Nephron (organoid): ENCODE measurements at regions not wholly inside any gene's neighbourhood (a gene's known extent, or its start where the extent isn't known, plus 50 kb on each side); places are given as distances from the start of the nearest gene placed in this dataset.

Experiments
- H3K27ac Mint-ChIP-seq, 3 experiments: 2 replicates each; pipeline ENCODE4 v1.8.0; 2020; ENCODE audit warnings: mixed read lengths in 3 of 3, mild to moderate bottlenecking in 2 of 3, moderate library complexity in 1 of 3
- H3K27me3 Mint-ChIP-seq: 2 replicates; pipeline ENCODE4 v1.8.0; 2021; ENCODE audit warnings: low read depth, mild to moderate bottlenecking, moderate library complexity, mixed read lengths
- H3K36me3 Mint-ChIP-seq: 2 replicates; pipeline ENCODE4 v1.8.0; 2020; ENCODE audit warnings: low read depth, mixed read lengths
- H3K4me1 Mint-ChIP-seq: 2 replicates; pipeline ENCODE4 v1.8.0; 2020; ENCODE audit warnings: mixed read lengths
- H3K4me3 Mint-ChIP-seq, 3 experiments: 2 replicates each; pipeline ENCODE4 v1.8.0; 2020; ENCODE audit warnings: mild to moderate bottlenecking in 3 of 3, mixed read lengths in 3 of 3, moderate library complexity in 2 of 3
- H3K9me3 Mint-ChIP-seq: 2 replicates; pipeline ENCODE4 v1.8.0; 2020; ENCODE audit warnings: mixed read lengths
- TF ChIP-seq, protein P1 (sequence below), 3 experiments: fragments of 200-600 bp; sonication (generic); IDR thresholded peaks; one replicate each; pipeline ENCODE4 v1.5.0; 2021; ENCODE audit warnings: antibody characterized with exemption in 3 of 3; ENCODE audit not compliant: unreplicated experiment in 3 of 3

DNA sequence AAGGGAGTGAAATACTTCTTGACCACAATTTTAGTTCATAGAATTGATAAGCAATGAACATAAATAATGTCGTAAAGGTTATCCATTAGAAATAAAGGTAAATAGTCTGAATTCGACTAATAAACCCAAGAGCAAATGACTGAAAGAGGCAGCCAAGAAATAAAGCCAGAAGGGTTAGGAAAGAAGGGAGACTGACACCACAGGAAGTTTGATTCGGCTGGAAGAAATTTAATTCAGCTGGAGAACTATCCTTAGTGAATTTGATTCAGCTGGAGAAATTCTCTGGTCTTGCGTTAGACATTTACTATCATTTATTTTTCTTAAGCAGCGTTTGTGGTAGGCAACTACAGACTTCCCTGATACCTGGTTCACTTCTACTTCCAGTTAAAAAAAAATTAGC, 429.6 kb downstream of the PID1 start:
- TF ChIP-seq, protein P1, sequence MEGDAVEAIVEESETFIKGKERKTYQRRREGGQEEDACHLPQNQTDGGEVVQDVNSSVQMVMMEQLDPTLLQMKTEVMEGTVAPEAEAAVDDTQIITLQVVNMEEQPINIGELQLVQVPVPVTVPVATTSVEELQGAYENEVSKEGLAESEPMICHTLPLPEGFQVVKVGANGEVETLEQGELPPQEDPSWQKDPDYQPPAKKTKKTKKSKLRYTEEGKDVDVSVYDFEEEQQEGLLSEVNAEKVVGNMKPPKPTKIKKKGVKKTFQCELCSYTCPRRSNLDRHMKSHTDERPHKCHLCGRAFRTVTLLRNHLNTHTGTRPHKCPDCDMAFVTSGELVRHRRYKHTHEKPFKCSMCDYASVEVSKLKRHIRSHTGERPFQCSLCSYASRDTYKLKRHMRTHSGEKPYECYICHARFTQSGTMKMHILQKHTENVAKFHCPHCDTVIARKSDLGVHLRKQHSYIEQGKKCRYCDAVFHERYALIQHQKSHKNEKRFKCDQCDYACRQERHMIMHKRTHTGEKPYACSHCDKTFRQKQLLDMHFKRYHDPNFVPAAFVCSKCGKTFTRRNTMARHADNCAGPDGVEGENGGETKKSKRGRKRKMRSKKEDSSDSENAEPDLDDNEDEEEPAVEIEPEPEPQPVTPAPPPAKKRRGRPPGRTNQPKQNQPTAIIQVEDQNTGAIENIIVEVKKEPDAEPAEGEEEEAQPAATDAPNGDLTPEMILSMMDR (IDR thresholded peaks at IDR 0.05; ENCODE audit: unreplicated experiment in 3 of 3) = no peak
- Mint-ChIP-seq H3K9me3 (no peaks in the 10 kb centered on the region), H3K27me3 (peaks cover 4% of the 10 kb centered on the region), H3K27ac (peak overlapping the region in 1 of 3 experiments; percentile 53), H3K4me1 (peaks cover 27% of the 10 kb centered on the region), H3K36me3 (no peaks in the 10 kb centered on the region), H3K4me3 (no peak overlapping the region)

DNA sequence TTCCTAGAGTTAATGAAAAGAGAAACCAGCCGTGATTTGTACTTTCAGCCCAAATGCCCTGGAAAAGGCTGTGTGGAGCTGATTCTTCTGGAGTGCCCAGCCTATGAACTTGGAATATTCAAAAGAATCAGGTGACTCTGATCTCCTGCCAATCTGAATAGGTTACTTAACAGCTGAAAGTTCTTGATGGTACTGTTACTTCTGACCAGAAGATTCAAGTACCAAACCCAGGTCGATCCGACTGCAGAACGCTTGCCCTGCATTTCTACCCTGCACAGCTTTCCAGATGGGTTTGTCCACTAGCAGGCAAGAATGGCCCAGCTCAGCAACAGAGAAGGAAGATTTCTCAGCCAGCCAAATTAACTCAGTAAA, 430.4 kb downstream of the PID1 start:
- TF ChIP-seq, protein P1 (IDR thresholded peaks at IDR 0.05; ENCODE audit: unreplicated experiment in 3 of 3) = no peak
- Mint-ChIP-seq H3K36me3 (no peaks in the 10 kb centered on the region), H3K9me3 (no peaks in the 10 kb centered on the region), H3K4me1 (peaks cover 27% of the 10 kb centered on the region), H3K27me3 (peaks cover 4% of the 10 kb centered on the region), H3K27ac (no peak overlapping the region), H3K4me3 (no peak overlapping the region)

DNA sequence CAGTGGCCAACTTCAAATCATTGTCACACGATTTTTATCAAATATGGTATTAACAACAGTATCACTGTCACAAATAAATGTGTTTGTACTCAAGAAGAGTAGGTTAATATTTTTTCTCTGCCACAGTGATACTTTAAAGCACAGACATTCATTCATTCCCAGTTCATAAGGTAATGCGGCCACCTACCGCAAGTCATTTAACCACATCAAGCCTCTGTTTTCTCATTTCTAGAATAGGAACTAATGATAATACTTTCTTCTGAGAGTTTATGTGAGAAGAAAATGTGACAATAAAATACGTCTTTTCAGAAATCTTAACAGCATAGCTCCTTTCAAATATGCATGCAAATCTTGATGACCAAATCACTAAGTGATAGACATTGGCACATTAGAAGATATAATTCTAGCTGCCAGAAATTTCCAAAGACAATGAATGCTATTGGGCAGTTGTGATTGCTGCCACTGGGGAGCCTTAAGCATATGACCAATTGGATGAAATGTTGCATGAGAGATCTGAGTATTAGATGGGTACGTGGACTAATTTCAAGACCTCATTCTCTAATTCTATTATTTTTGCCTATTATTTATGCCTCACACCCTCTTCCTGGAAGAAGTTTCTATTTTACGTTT, 430.9 kb downstream of the PID1 start:
- Mint-ChIP-seq H3K4me3 (no peak overlapping the region), H3K27me3 (peaks cover 4% of the 10 kb centered on the region), H3K9me3 (no peaks in the 10 kb centered on the region), H3K4me1 (peaks cover 23% of the 10 kb centered on the region), H3K36me3 (no peaks in the 10 kb centered on the region), H3K27ac (no peak overlapping the region)
- TF ChIP-seq, protein P1 (IDR thresholded peaks at IDR 0.05; ENCODE audit: unreplicated experiment in 3 of 3) = no peak

DNA sequence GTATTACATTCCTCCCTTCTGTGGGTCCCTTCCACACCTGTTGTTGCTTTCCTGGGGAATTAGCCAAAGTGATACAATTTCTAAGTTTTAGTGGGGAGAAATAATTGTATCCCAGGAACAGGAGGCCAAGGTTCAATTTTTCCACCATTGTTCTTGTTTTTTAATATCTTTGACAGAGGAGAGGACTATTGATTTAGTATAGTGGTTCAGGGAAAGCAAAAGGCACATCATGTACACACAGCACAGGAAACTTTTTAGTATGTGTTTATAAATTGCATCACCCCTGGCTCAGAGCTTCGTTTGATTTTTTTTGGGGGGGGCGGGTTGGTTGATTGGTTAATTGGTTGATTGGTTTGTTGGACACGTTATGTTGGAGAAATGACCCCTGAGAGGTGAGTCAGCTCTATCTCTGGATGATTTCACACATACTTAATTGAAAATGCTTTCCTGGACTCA, 431.6 kb downstream of the PID1 start:
- Mint-ChIP-seq H3K36me3 (no peaks in the 10 kb centered on the region), H3K27me3 (peaks cover 4% of the 10 kb centered on the region), H3K27ac (no peak overlapping the region), H3K9me3 (no peaks in the 10 kb centered on the region), H3K4me3 (no peak overlapping the region), H3K4me1 (peaks cover 23% of the 10 kb centered on the region)
- TF ChIP-seq, protein P1 (IDR thresholded peaks at IDR 0.05; ENCODE audit: unreplicated experiment in 3 of 3) = no peak

DNA sequence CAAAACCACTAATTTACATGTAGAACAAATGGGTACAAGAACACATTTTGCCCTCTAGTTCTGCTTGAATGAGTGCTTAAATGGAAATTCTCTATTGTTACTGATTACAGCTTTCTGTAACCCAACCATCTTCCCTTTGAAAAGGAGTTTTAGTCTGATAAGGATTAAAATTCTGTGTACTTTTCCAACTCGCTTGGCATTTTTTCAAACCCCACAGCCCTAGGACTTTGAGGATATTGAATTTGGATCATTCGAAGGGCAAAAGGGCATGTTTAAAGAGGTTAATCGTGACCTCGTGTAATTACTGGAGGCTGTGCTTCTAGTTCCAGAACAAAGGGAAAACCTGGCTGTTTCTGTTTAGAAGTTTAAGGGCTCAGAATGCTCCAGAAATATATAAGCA, 432.3 kb downstream of the PID1 start:
- Mint-ChIP-seq H3K4me1 (peaks cover 23% of the 10 kb centered on the region), H3K9me3 (no peaks in the 10 kb centered on the region), H3K27me3 (peaks cover 4% of the 10 kb centered on the region), H3K4me3 (no peak overlapping the region), H3K36me3 (no peaks in the 10 kb centered on the region), H3K27ac (no peak overlapping the region)
- TF ChIP-seq, protein P1 (IDR thresholded peaks at IDR 0.05; ENCODE audit: unreplicated experiment in 3 of 3) = no peak

DNA sequence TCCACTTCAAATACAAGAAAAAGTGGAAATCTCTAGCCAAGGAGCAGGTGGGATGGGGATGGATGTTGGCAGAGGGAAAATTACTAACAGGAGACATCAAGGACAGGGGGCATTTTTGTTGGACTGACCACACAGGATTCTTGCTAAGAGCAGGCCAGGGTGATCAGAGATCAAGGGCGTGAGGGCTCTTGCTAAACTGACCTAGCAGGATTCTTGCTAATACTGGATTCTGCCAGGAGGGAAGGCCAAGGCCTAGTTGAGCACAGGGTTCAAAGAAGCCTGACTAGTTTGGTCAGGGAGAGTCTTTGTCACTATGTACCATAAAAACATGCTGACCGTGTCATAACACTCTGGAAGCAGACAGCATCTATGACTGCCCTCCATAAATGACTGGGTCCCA, 442.7 kb downstream of the PID1 start:
- TF ChIP-seq, protein P1 (IDR thresholded peaks at IDR 0.05; ENCODE audit: unreplicated experiment in 3 of 3) = no peak

More for the DNA sequence above, 442.7 kb downstream of the PID1 start:
- Mint-ChIP-seq H3K4me3 (no peak overlapping the region), H3K27ac (no peak overlapping the region), H3K27me3 (peaks cover 2% of the 10 kb centered on the region), H3K4me1 (no peaks in the 10 kb centered on the region), H3K9me3 (peaks cover 3% of the 10 kb centered on the region), H3K36me3 (no peaks in the 10 kb centered on the region)
